H9 (cell line): ENCODE measurements at regions not wholly inside any gene's neighbourhood (a gene's known extent, or its start where the extent isn't known, plus 50 kb on each side); places are given as distances from the start of the nearest gene placed in this dataset.

ENCODE experiments used
- DNase-seq: peaks from one replicate; pipeline ENCODE4 v3.0.0-alpha.2; 2017
- H2AFZ ChIP-seq: one replicate; pipeline ENCODE4 v1.6.1; 2013; ENCODE audit warnings: mild to moderate bottlenecking, low read length, control low read depth, moderate library complexity
- H2AK5ac ChIP-seq: 2 replicates; pipeline ENCODE4 v1.6.1; 2013; ENCODE audit warnings: low read length, control low read depth, mixed read lengths; ENCODE audit not compliant: insufficient read length
- H2BK120ac ChIP-seq: one replicate; pipeline ENCODE4 v1.6.1; 2013; ENCODE audit warnings: low read depth, mild to moderate bottlenecking, low read length, control low read depth, inconsistent platforms; ENCODE audit not compliant: poor library complexity, severe bottlenecking
- H2BK12ac ChIP-seq: 2 replicates; pipeline ENCODE4 v1.6.1; 2013; ENCODE audit warnings: low read length, control low read depth, mixed read lengths, low read depth; ENCODE audit not compliant: insufficient read length
- H2BK15ac ChIP-seq: 2 replicates; pipeline ENCODE4 v1.6.1; 2013; ENCODE audit warnings: low read depth, low read length, control low read depth
- H2BK20ac ChIP-seq: one replicate; pipeline ENCODE4 v1.6.1; 2013; ENCODE audit warnings: low read depth, mild to moderate bottlenecking, low read length, control low read depth, inconsistent platforms; ENCODE audit not compliant: poor library complexity, severe bottlenecking
- H2BK5ac ChIP-seq: 2 replicates; pipeline ENCODE4 v1.6.1; 2013; ENCODE audit warnings: low read length, control low read depth, mixed read lengths; ENCODE audit not compliant: insufficient read length
- H3K14ac ChIP-seq: 2 replicates; pipeline ENCODE4 v1.6.1; 2013; ENCODE audit warnings: low read length, control low read depth; ENCODE audit not compliant: insufficient read depth
- H3K18ac ChIP-seq: 2 replicates; pipeline ENCODE4 v1.6.1; 2013; ENCODE audit warnings: low read depth, mild to moderate bottlenecking, mixed read lengths, low read length, control low read depth; ENCODE audit not compliant: insufficient read length
- H3K23ac ChIP-seq: 2 replicates; pipeline ENCODE4 v1.6.1; 2013; ENCODE audit warnings: low read length, control low read depth, mixed read lengths, low read depth; ENCODE audit not compliant: insufficient read length
- H3K23me2 ChIP-seq: 2 replicates; pipeline ENCODE4 v1.6.1; 2013; ENCODE audit warnings: low read depth, mild to moderate bottlenecking, mixed read lengths, low read length, control low read depth; ENCODE audit not compliant: insufficient read length, poor library complexity, severe bottlenecking
- H3K27ac ChIP-seq: 2 replicates; pipeline ENCODE4 v1.5.1; 2013; ENCODE audit warnings: low read length, control low read depth, mixed read lengths, low read depth; ENCODE audit not compliant: insufficient read length
- H3K27me3 ChIP-seq: 2 replicates; pipeline ENCODE4 v1.6.1; 2013; ENCODE audit warnings: low read length, control low read depth, inconsistent platforms; ENCODE audit not compliant: insufficient read depth
- H3K4ac ChIP-seq: 2 replicates; pipeline ENCODE4 v1.6.1; 2013; ENCODE audit warnings: low read depth, mild to moderate bottlenecking, control low read depth, inconsistent platforms, low read length, moderate library complexity
- H3K4me1 ChIP-seq: 2 replicates; pipeline ENCODE4 v1.6.1; 2013; ENCODE audit warnings: low read length, control low read depth, inconsistent platforms; ENCODE audit not compliant: insufficient read depth
- H3K4me2 ChIP-seq: 2 replicates; pipeline ENCODE4 v1.6.1; 2013; ENCODE audit warnings: low read length, control low read depth, mixed read lengths; ENCODE audit not compliant: insufficient read length, insufficient read depth
- H3K56ac ChIP-seq: 2 replicates; pipeline ENCODE4 v1.6.1; 2013; ENCODE audit warnings: low read depth, mild to moderate bottlenecking, mixed read lengths, low read length, control low read depth; ENCODE audit not compliant: insufficient read length
- H3K79me1 ChIP-seq: 2 replicates; pipeline ENCODE4 v1.6.1; 2013; ENCODE audit warnings: low read depth, mild to moderate bottlenecking, moderate library complexity, low read length, control low read depth, inconsistent platforms; ENCODE audit not compliant: insufficient read depth, poor library complexity, severe bottlenecking
- H3K79me2 ChIP-seq: 2 replicates; pipeline ENCODE4 v1.6.1; 2013; ENCODE audit warnings: low read length, control low read depth, inconsistent platforms; ENCODE audit not compliant: insufficient read depth
- H3K9ac ChIP-seq: 2 replicates; pipeline ENCODE4 v1.6.1; 2013; ENCODE audit warnings: low read length, control low read depth, mixed read lengths; ENCODE audit not compliant: insufficient read length; ENCODE audit errors: extremely low read depth
- H3K9me3 ChIP-seq: one replicate; pipeline ENCODE4 v1.6.1; 2013; ENCODE audit warnings: low read depth, low read length, inconsistent platforms; ENCODE audit not compliant: control insufficient read depth
- H3T11ph ChIP-seq: one replicate; pipeline ENCODE4 v1.6.1; 2013; ENCODE audit warnings: mild to moderate bottlenecking, low read length, control low read depth, inconsistent platforms
- H4K20me1 ChIP-seq: one replicate; pipeline ENCODE4 v1.6.1; 2013; ENCODE audit not compliant: control insufficient read depth, insufficient read length, insufficient read depth
- H4K5ac ChIP-seq: 2 replicates; pipeline ENCODE4 v1.6.1; 2013; ENCODE audit warnings: low read depth, mild to moderate bottlenecking, mixed read lengths, low read length, control low read depth; ENCODE audit not compliant: insufficient read length
- H4K8ac ChIP-seq: replicated peaks from 2 replicates; pipeline ENCODE4 v1.6.1; 2013; ENCODE audit warnings: low read length, control low read depth, mixed read lengths, low read depth; ENCODE audit not compliant: insufficient read length
- H4K91ac ChIP-seq: 2 replicates; pipeline ENCODE4 v1.6.1; 2013; ENCODE audit warnings: low read depth, mild to moderate bottlenecking, moderate library complexity, mixed read lengths, low read length, control low read depth; ENCODE audit not compliant: insufficient read length
- H3K27ac Mint-ChIP-seq, 3 experiments: 2 replicates in 2 of 3; 3 replicates in 1 of 3; pipeline ENCODE4 v1.8.0; 2020 to 2021; ENCODE audit warnings: mixed read lengths in 3 of 3, mild to moderate bottlenecking in 1 of 3, moderate library complexity in 1 of 3
- H3K27me3 Mint-ChIP-seq: 2 replicates; pipeline ENCODE4 v1.8.0; 2021; ENCODE audit warnings: low read depth, mild to moderate bottlenecking, moderate library complexity, mixed read lengths
- H3K36me3 Mint-ChIP-seq, 3 experiments: 2 replicates in 2 of 3; 3 replicates in 1 of 3; pipeline ENCODE4 v1.8.0; 2020 to 2021; ENCODE audit warnings: low read depth in 3 of 3, mixed read lengths in 3 of 3; ENCODE audit not compliant: insufficient read depth in 1 of 3
- H3K4me1 Mint-ChIP-seq, 2 experiments: 2 replicates each; pipeline ENCODE4 v1.8.0; 2020; ENCODE audit warnings: mixed read lengths in 2 of 2
- H3K4me3 Mint-ChIP-seq, 2 experiments: 2 replicates in 1 of 2; 3 replicates in 1 of 2; pipeline ENCODE4 v1.8.0; 2020 to 2021; ENCODE audit warnings: mild to moderate bottlenecking in 2 of 2, mixed read lengths in 2 of 2, moderate library complexity in 1 of 2
- H3K9me3 Mint-ChIP-seq, 2 experiments: 2 replicates in 1 of 2; 3 replicates in 1 of 2; pipeline ENCODE4 v1.8.0; 2020; ENCODE audit warnings: mild to moderate bottlenecking in 2 of 2, mixed read lengths in 2 of 2, moderate library complexity in 1 of 2
- WGBS: extraction: QIAGEN DNeasy Blood & Tissue Kit; methylation state at CpG from one replicate; pipeline ENCODE4 v1.1.7; 2013; ENCODE audit warnings: missing lambda C conversion rate, low lambda C conversion rate, mixed read lengths; ENCODE audit not compliant: insufficient read length; ENCODE audit errors: extremely low coverage; 5-methylcytosine and 5-hydroxymethylcytosine counted together
- TF ChIP-seq, protein P1 (sequence below): fragments of 200-600 bp; sonication (generic); conservative IDR thresholded peaks from 3 replicates; pipeline ENCODE4 v1.8.0; 2021; ENCODE audit warnings: antibody characterized with exemption, mild to moderate bottlenecking

- H3K9me3 ChIP-seq: no peaks in the 10 kb centered on the region
- H2BK5ac ChIP-seq: no peak overlapping the region
- no peak overlapping the region for H4K5ac ChIP-seq
- H3K27ac ChIP-seq: no peak overlapping the region
- H3K9ac ChIP-seq: no peak overlapping the region
- no peak overlapping the region for H2BK12ac ChIP-seq
- WGBS: no CpG with 5 or more reads among the region's 11 CpGs
- no peak overlapping the region for H2BK15ac ChIP-seq
- H4K8ac ChIP-seq: no peak overlapping the region
- TF ChIP-seq, protein P1, sequence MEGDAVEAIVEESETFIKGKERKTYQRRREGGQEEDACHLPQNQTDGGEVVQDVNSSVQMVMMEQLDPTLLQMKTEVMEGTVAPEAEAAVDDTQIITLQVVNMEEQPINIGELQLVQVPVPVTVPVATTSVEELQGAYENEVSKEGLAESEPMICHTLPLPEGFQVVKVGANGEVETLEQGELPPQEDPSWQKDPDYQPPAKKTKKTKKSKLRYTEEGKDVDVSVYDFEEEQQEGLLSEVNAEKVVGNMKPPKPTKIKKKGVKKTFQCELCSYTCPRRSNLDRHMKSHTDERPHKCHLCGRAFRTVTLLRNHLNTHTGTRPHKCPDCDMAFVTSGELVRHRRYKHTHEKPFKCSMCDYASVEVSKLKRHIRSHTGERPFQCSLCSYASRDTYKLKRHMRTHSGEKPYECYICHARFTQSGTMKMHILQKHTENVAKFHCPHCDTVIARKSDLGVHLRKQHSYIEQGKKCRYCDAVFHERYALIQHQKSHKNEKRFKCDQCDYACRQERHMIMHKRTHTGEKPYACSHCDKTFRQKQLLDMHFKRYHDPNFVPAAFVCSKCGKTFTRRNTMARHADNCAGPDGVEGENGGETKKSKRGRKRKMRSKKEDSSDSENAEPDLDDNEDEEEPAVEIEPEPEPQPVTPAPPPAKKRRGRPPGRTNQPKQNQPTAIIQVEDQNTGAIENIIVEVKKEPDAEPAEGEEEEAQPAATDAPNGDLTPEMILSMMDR: no peak
- no peak overlapping the region for H3K14ac ChIP-seq
- no peak overlapping the region for H2AK5ac ChIP-seq
- no peak overlapping the region for H2AFZ ChIP-seq
- H3K27me3 ChIP-seq: no peaks in the 10 kb centered on the region
- H2BK120ac ChIP-seq: no peak overlapping the region
- peaks cover 3% of the 10 kb centered on the region for H3K27me3 Mint-ChIP-seq
- H3K56ac ChIP-seq: no peak overlapping the region
- no peak overlapping the region for H3K4me3 Mint-ChIP-seq
- no peak overlapping the region for H3K27ac Mint-ChIP-seq
- no peaks in the 10 kb centered on the region for H3K23me2 ChIP-seq
- H3T11ph ChIP-seq: no peak overlapping the region
- H3K4me1 Mint-ChIP-seq: peaks cover 37 to 44% of the 10 kb centered on the region in 2 experiments
- no peak overlapping the region for H2BK20ac ChIP-seq
- peaks cover 0 to 6% (median 0%) of the 10 kb centered on the region in 3 experiments; a peak in 2 of 7 replicates for H3K36me3 Mint-ChIP-seq
- H3K79me1 ChIP-seq: no peaks in the 10 kb centered on the region
- H4K91ac ChIP-seq: no peak overlapping the region
- no peak for DNase-seq
- peaks cover 4 to 11% of the 10 kb centered on the region in 2 experiments for H3K9me3 Mint-ChIP-seq
- no peak overlapping the region for H3K4ac ChIP-seq
- H3K23ac ChIP-seq: no peak overlapping the region
- H3K4me2 ChIP-seq: no peak overlapping the region
- peaks cover 2% of the 10 kb centered on the region; the same call in 1 of the 2 replicates for H3K4me1 ChIP-seq
- H4K20me1 ChIP-seq: no peaks in the 10 kb centered on the region
- no peaks in the 10 kb centered on the region for H3K79me2 ChIP-seq
- no peak overlapping the region for H3K18ac ChIP-seq
Measured at GRCh38 chr2:100641125-100641435, 78.3 kb downstream of the PDCL3 start.
